ENCODE measurements at regions not wholly inside any gene's neighbourhood (a gene's known extent, or its start where the extent isn't known, plus 50 kb on each side); places are given as distances from the start of the nearest gene placed in this dataset.

GRCh38 chr6:155872961-155873360 is 417.3 kb upstream of the NOX3 start:
- TF ChIP-seq, protein P1, sequence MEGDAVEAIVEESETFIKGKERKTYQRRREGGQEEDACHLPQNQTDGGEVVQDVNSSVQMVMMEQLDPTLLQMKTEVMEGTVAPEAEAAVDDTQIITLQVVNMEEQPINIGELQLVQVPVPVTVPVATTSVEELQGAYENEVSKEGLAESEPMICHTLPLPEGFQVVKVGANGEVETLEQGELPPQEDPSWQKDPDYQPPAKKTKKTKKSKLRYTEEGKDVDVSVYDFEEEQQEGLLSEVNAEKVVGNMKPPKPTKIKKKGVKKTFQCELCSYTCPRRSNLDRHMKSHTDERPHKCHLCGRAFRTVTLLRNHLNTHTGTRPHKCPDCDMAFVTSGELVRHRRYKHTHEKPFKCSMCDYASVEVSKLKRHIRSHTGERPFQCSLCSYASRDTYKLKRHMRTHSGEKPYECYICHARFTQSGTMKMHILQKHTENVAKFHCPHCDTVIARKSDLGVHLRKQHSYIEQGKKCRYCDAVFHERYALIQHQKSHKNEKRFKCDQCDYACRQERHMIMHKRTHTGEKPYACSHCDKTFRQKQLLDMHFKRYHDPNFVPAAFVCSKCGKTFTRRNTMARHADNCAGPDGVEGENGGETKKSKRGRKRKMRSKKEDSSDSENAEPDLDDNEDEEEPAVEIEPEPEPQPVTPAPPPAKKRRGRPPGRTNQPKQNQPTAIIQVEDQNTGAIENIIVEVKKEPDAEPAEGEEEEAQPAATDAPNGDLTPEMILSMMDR (optimal IDR thresholded peaks at IDR 0.05 in 1 of 3, IDR thresholded peaks at IDR 0.05 in 1 of 3, conservative IDR thresholded peaks at IDR 0.05 in 1 of 3; ENCODE audit: extremely low read depth in 1 of 3, insufficient read depth in 2 of 3, low read length in 3 of 3), result no peak
- TF ChIP-seq EZH2 (IDR thresholded peaks at IDR 0.05; ENCODE audit: low read length), result no peak

Measured in keratinocyte (primary cell).